ENCODE measurements at regions not wholly inside any gene's neighbourhood (a gene's known extent, or its start where the extent isn't known, plus 50 kb on each side); places are given as distances from the start of the nearest gene placed in this dataset.

GRCh38 chr7:25995216-25995615 lies 156.8 kb upstream of the NFE2L3 start:
- no peak for TF ChIP-seq EZH2phosphoT487 (IDR thresholded peaks at IDR 0.05; ENCODE audit: low read depth)
- no peak for TF ChIP-seq CTCF (IDR thresholded peaks at IDR 0.05; ENCODE audit: low read depth, low read length)

GRCh38 chr7:25996006-25996408 lies 156.0 kb upstream of the NFE2L3 start:
- Histone ChIP-seq H3K4me1 (ENCODE audit: low read length) (no peaks in the 10 kb centered on the region), H3K9ac (ENCODE audit: low read length) (no peak overlapping the region), H3K27me3 (ENCODE audit: low read depth, low read length) (no peaks in the 10 kb centered on the region), H3K4me2 (ENCODE audit: low read length) (no peak overlapping the region), H4K20me1 (ENCODE audit: insufficient read depth, low read length) (no peaks in the 10 kb centered on the region), H3K79me2 (ENCODE audit: low read length) (no peaks in the 10 kb centered on the region), H3K27ac (ENCODE audit: low read length) (no peak overlapping the region), H3K9me3 (ENCODE audit: insufficient read depth, low read length) (no peaks in the 10 kb centered on the region), H3K4me3 (ENCODE audit: low read length) (no peak overlapping the region), H2AFZ (ENCODE audit: low read depth, low read length) (no peak overlapping the region), H3K36me3 (replicated peaks; ENCODE audit: low read depth, low read length) (no peaks in the 10 kb centered on the region)
- TF ChIP-seq EZH2phosphoT487 (IDR thresholded peaks at IDR 0.05; ENCODE audit: low read depth) (no peak), CTCF (IDR thresholded peaks at IDR 0.05; ENCODE audit: low read depth, low read length) (no peak)

More at GRCh38 chr7:25995216-25995615, 156.8 kb upstream of the NFE2L3 start:
- Histone ChIP-seq H3K9ac (ENCODE audit: low read length) (no peak overlapping the region), H3K79me2 (ENCODE audit: low read length) (no peaks in the 10 kb centered on the region), H3K4me2 (ENCODE audit: low read length) (no peak overlapping the region), H3K27ac (ENCODE audit: low read length) (no peak overlapping the region), H3K4me1 (ENCODE audit: low read length) (peaks cover 3% of the 10 kb centered on the region), H3K36me3 (replicated peaks; ENCODE audit: low read depth, low read length) (no peaks in the 10 kb centered on the region), H2AFZ (ENCODE audit: low read depth, low read length) (no peak overlapping the region), H3K27me3 (ENCODE audit: low read depth, low read length) (no peaks in the 10 kb centered on the region), H4K20me1 (ENCODE audit: insufficient read depth, low read length) (no peaks in the 10 kb centered on the region), H3K4me3 (ENCODE audit: low read length) (no peak overlapping the region), H3K9me3 (ENCODE audit: insufficient read depth, low read length) (no peaks in the 10 kb centered on the region)

GRCh38 chr7:25998499-25998898 lies 153.5 kb upstream of the NFE2L3 start:
- H3K9ac ChIP-seq (ENCODE audit: low read length) = no peak overlapping the region
- no peak overlapping the region for H3K27ac ChIP-seq (ENCODE audit: low read length)
- H3K4me2 ChIP-seq (ENCODE audit: low read length) = no peak overlapping the region
- no peaks in the 10 kb centered on the region for H3K9me3 ChIP-seq (ENCODE audit: insufficient read depth, low read length)
- no peak overlapping the region for H3K4me3 ChIP-seq (ENCODE audit: low read length)
- no peaks in the 10 kb centered on the region for H3K36me3 ChIP-seq (replicated peaks; ENCODE audit: low read depth, low read length)
- H3K27me3 ChIP-seq (ENCODE audit: low read depth, low read length) = no peaks in the 10 kb centered on the region
- TF ChIP-seq EZH2phosphoT487 (IDR thresholded peaks at IDR 0.05; ENCODE audit: low read depth) (no peak), CTCF (IDR thresholded peaks at IDR 0.05; ENCODE audit: low read depth, low read length) (no peak)
- H3K4me1 ChIP-seq (ENCODE audit: low read length) = no peaks in the 10 kb centered on the region
- H2AFZ ChIP-seq (ENCODE audit: low read depth, low read length) = no peak overlapping the region
- no peaks in the 10 kb centered on the region for H4K20me1 ChIP-seq (ENCODE audit: insufficient read depth, low read length)
- H3K79me2 ChIP-seq (ENCODE audit: low read length) = no peaks in the 10 kb centered on the region

DNA sequence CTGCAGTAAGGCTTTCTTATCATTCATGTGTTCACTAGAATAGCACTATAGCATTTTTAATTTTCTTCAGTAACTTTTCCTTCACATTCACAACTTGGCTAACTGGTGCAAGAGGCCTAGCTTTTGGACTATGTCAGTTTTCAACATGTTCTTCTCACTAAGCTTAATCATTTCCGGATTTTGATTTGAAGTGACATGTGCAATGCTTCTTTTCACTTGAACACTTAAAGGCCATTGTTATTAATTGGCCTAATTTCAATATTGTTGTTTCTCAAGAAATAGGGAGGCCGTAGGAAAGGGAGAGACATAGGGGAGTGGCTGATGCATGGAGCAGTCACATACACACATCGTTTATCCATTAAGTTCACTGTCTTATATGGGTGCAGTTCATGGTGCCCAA lies 151.2 kb upstream of the NFE2L3 start:
- Histone ChIP-seq H3K27me3 (ENCODE audit: low read depth, low read length) (no peaks in the 10 kb centered on the region), H3K4me2 (ENCODE audit: low read length) (no peak overlapping the region), H3K4me1 (ENCODE audit: low read length) (no peaks in the 10 kb centered on the region), H3K36me3 (replicated peaks; ENCODE audit: low read depth, low read length) (no peaks in the 10 kb centered on the region), H3K27ac (ENCODE audit: low read length) (no peak overlapping the region), H3K4me3 (ENCODE audit: low read length) (no peak overlapping the region), H3K9me3 (ENCODE audit: insufficient read depth, low read length) (no peaks in the 10 kb centered on the region), H3K9ac (ENCODE audit: low read length) (no peak overlapping the region), H2AFZ (ENCODE audit: low read depth, low read length) (no peak overlapping the region), H4K20me1 (ENCODE audit: insufficient read depth, low read length) (no peaks in the 10 kb centered on the region), H3K79me2 (ENCODE audit: low read length) (no peaks in the 10 kb centered on the region)
- TF ChIP-seq CTCF (IDR thresholded peaks at IDR 0.05; ENCODE audit: low read depth, low read length) (no peak), EZH2phosphoT487 (IDR thresholded peaks at IDR 0.05; ENCODE audit: low read depth) (no peak)

Measured in OCI-LY3 (cell line).